GM19397 (cell line): ENCODE measurements at regions not wholly inside any gene's neighbourhood (a gene's known extent, or its start where the extent isn't known, plus 50 kb on each side); places are given as distances from the start of the nearest gene placed in this dataset.

Experiments used
- ATAC-seq: cut with Tn5 transposase; IDR thresholded peaks from one replicate; pipeline ENCODE4 v1.9.1; 2021; ENCODE audit warnings: mild to moderate bottlenecking, moderate library complexity; ENCODE audit not compliant: unreplicated experiment

GRCh38 chr2:61722800-61723199 lies 131.1 kb downstream of the FAM161A start:
- no peak for ATAC-seq

GRCh38 chr2:61722318-61722717 lies 131.5 kb downstream of the FAM161A start:
- no peak for ATAC-seq

- ATAC-seq: no peak
Observed at GRCh38 chr2:61721382-61721781, 132.5 kb downstream of the FAM161A start.

- no peak for ATAC-seq
Observed at GRCh38 chr2:61720911-61721310, 132.9 kb downstream of the FAM161A start.

GRCh38 chr2:61718965-61719364 lies 134.9 kb downstream of the FAM161A start:
- ATAC-seq: no peak

GRCh38 chr2:61715506-61715905 lies 138.4 kb downstream of the FAM161A start:
- no peak for ATAC-seq

GRCh38 chr2:61714210-61714609 lies 139.7 kb downstream of the FAM161A start:
- ATAC-seq: no peak

- no peak for ATAC-seq
Observed at GRCh38 chr2:61713457-61713856, 140.4 kb downstream of the FAM161A start.

- ATAC-seq: no peak
Observed at GRCh38 chr2:61712060-61712459, 141.8 kb downstream of the FAM161A start.

- ATAC-seq: no peak
Observed at GRCh38 chr2:61710711-61711110, 143.1 kb downstream of the FAM161A start.

- ATAC-seq: peak; percentile 96
Observed at GRCh38 chr2:61707984-61708852, 145.6 kb downstream of the FAM161A start.

GRCh38 chr2:61705625-61706024 lies 148.2 kb downstream of the FAM161A start:
- ATAC-seq: no peak

GRCh38 chr2:61704364-61704763 lies 149.5 kb downstream of the FAM161A start:
- ATAC-seq: no peak

GRCh38 chr2:61702088-61702467 lies 151.8 kb downstream of the FAM161A start:
- no peak for ATAC-seq

GRCh38 chr2:61700464-61700863 lies 153.4 kb downstream of the FAM161A start:
- ATAC-seq: no peak

GRCh38 chr2:61694312-61695274 lies 156.4 kb upstream of the XPO1 start:
- peak; percentile 93 for ATAC-seq

GRCh38 chr2:61693744-61694143 lies 155.6 kb upstream of the XPO1 start:
- ATAC-seq: no peak

- ATAC-seq: no peak
Observed at GRCh38 chr2:61690078-61690596, 152.0 kb upstream of the XPO1 start.

GRCh38 chr2:61689568-61689967 lies 151.4 kb upstream of the XPO1 start:
- no peak for ATAC-seq

GRCh38 chr2:61688369-61689334 lies 150.5 kb upstream of the XPO1 start:
- no peak for ATAC-seq
